HG03025 (cell line): ENCODE measurements at regions not wholly inside any gene's neighbourhood (a gene's known extent, or its start where the extent isn't known, plus 50 kb on each side); places are given as distances from the start of the nearest gene placed in this dataset.

Experiments
- ATAC-seq: cut with Tn5 transposase; IDR thresholded peaks from one replicate; pipeline ENCODE4 v1.9.1; 2021; ENCODE audit warnings: mild to moderate bottlenecking, moderate library complexity; ENCODE audit not compliant: unreplicated experiment, low FRiP score

- no peak for ATAC-seq
Measured at GRCh38 chr5:158414333-158414762, 555.4 kb upstream of the CLINT1 start.

GRCh38 chr5:158413122-158413680, 554.3 kb upstream of the CLINT1 start:
- no peak for ATAC-seq

- no peak for ATAC-seq
Measured at GRCh38 chr5:158410976-158411375, 552.0 kb upstream of the CLINT1 start.

GRCh38 chr5:158409507-158409906, 550.6 kb upstream of the CLINT1 start:
- ATAC-seq, result no peak

- no peak for ATAC-seq
Measured at GRCh38 chr5:158407824-158408195, 548.9 kb upstream of the CLINT1 start.

- ATAC-seq, result no peak
Measured at GRCh38 chr5:158406884-158407823, 548.2 kb upstream of the CLINT1 start.

GRCh38 chr5:158398360-158399201, 539.6 kb upstream of the CLINT1 start:
- ATAC-seq, result peak; percentile 96

- no peak for ATAC-seq
Measured at GRCh38 chr5:158397278-158397677, 538.3 kb upstream of the CLINT1 start.

- ATAC-seq, result no peak
Measured at GRCh38 chr5:158394102-158394501, 535.2 kb upstream of the CLINT1 start.

- ATAC-seq, result no peak
Measured at GRCh38 chr5:158393457-158393856, 534.5 kb upstream of the CLINT1 start.

GRCh38 chr5:158392753-158393152, 533.8 kb upstream of the CLINT1 start:
- no peak for ATAC-seq

GRCh38 chr5:158390577-158390976, 531.6 kb upstream of the CLINT1 start:
- ATAC-seq, result no peak

GRCh38 chr5:158389786-158390185, 530.8 kb upstream of the CLINT1 start:
- no peak for ATAC-seq

- no peak for ATAC-seq
Measured at GRCh38 chr5:158388021-158388420, 529.1 kb upstream of the CLINT1 start.

GRCh38 chr5:158387499-158387898, 528.6 kb upstream of the CLINT1 start:
- no peak for ATAC-seq

GRCh38 chr5:158385982-158386381, 527.0 kb upstream of the CLINT1 start:
- no peak for ATAC-seq

GRCh38 chr5:158384535-158385481, 525.9 kb upstream of the CLINT1 start:
- ATAC-seq, result no peak

GRCh38 chr5:158383486-158383885, 524.5 kb upstream of the CLINT1 start:
- no peak for ATAC-seq

- ATAC-seq, result peak; percentile 89
Measured at GRCh38 chr5:158382473-158382872, 523.5 kb upstream of the CLINT1 start.

- ATAC-seq, result no peak
Measured at GRCh38 chr5:158381614-158382160, 522.7 kb upstream of the CLINT1 start.
